ENCODE measurements at regions not wholly inside any gene's neighbourhood (a gene's known extent, or its start where the extent isn't known, plus 50 kb on each side); places are given as distances from the start of the nearest gene placed in this dataset.
"Not testable (repeated sequence)": the region's sequence is repeated elsewhere in the genome, so short reads cannot be mapped to it uniquely, and the experiment has no call there.

DNA sequence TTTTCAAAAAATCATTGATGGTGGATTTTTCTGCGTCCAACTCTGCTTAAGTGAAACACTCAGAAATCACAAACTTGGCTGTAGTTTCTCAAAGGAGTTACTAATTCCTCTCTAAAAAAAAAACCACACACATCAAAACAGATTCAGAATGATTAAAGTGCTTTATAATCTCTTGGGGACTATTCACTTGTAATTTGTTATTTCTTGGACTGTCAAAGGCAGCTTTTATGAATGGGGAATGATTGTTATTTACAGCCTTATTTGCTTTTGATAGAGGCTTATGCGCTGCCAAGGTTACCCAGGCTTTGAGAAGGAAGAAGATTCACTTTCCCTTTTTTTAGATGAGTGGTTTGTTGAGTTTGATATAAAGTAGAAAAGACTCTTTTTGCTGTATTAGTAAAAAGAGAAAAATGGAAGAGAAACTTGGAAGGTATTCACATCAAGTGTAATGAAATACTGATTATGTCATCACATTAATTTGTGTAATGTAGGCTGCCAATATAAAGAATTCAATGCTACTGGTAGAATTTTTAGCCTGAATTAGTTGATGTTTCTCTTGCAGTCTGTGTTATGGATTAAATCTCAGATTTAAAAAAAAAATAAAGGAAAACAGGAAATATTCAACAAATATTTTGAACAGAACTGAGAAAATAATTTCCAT is 381.0 kb upstream of the SASH1 start:
- no peak overlapping the region for H3K4me3 ChIP-seq (ENCODE audit: low read depth, low read length)
- DNase-seq (ENCODE audit: low read depth, low spot score), result no peak
- in situ Hi-C loops (cut with HindIII; ENCODE audit: low sequenced_read_pairs), result no loop called here
- TF ChIP-seq, protein P1, sequence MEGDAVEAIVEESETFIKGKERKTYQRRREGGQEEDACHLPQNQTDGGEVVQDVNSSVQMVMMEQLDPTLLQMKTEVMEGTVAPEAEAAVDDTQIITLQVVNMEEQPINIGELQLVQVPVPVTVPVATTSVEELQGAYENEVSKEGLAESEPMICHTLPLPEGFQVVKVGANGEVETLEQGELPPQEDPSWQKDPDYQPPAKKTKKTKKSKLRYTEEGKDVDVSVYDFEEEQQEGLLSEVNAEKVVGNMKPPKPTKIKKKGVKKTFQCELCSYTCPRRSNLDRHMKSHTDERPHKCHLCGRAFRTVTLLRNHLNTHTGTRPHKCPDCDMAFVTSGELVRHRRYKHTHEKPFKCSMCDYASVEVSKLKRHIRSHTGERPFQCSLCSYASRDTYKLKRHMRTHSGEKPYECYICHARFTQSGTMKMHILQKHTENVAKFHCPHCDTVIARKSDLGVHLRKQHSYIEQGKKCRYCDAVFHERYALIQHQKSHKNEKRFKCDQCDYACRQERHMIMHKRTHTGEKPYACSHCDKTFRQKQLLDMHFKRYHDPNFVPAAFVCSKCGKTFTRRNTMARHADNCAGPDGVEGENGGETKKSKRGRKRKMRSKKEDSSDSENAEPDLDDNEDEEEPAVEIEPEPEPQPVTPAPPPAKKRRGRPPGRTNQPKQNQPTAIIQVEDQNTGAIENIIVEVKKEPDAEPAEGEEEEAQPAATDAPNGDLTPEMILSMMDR (IDR thresholded peaks at IDR 0.05; ENCODE audit: low read depth, low read length), result no peak

- DNase-seq (ENCODE audit: low read depth, low spot score); in situ Hi-C loops (cut with HindIII; ENCODE audit: low sequenced_read_pairs); H3K4me3 ChIP-seq (ENCODE audit: low read depth, low read length): not testable (repeated sequence)
Measured at GRCh38 chr6:147965448-147965847, 377.2 kb upstream of the SASH1 start.

DNA sequence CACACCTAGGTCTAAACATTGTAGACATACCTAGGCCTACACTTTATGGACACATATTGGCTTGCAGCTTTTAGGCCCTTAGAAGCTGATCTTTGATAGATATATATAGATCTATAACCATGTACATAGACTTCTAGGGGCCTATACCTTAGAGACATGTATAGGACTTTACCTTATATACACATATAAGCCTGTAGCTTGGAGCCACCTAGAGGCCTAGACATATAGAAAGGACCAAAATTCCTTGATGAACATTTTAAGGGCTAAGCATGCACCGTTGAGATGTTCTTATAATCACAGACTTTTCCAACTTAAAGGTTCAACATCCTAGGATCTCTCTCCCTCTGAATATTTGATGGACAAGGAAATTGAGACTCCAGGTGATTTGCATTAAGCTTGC is 371.7 kb upstream of the SASH1 start:
- DNase-seq (ENCODE audit: low read depth, low spot score), result no peak
- TF ChIP-seq, protein P1 (IDR thresholded peaks at IDR 0.05; ENCODE audit: low read depth, low read length), result no peak
- H3K4me3 ChIP-seq (ENCODE audit: low read depth, low read length), result no peak overlapping the region
- in situ Hi-C loops (cut with HindIII; ENCODE audit: low sequenced_read_pairs), result no loop called here

GRCh38 chr6:147972448-147972847 is 370.2 kb upstream of the SASH1 start:
- in situ Hi-C loops (cut with HindIII; ENCODE audit: low sequenced_read_pairs), result no loop called here
- TF ChIP-seq, protein P1 (IDR thresholded peaks at IDR 0.05; ENCODE audit: low read depth, low read length), result no peak
- H3K4me3 ChIP-seq (ENCODE audit: low read depth, low read length), result no peak overlapping the region
- no peak for DNase-seq (ENCODE audit: low read depth, low spot score)

GRCh38 chr6:147973806-147974205 is 368.8 kb upstream of the SASH1 start:
- no peak for DNase-seq (ENCODE audit: low read depth, low spot score)
- TF ChIP-seq, protein P1 (IDR thresholded peaks at IDR 0.05; ENCODE audit: low read depth, low read length), result no peak
- H3K4me3 ChIP-seq (ENCODE audit: low read depth, low read length), result no peak overlapping the region
- in situ Hi-C loops (cut with HindIII; ENCODE audit: low sequenced_read_pairs), result no loop called here

- peak; percentile 33 for DNase-seq (ENCODE audit: low read depth, low spot score)
- TF ChIP-seq, protein P1 (IDR thresholded peaks at IDR 0.05; ENCODE audit: low read depth, low read length), result no peak
- H3K4me3 ChIP-seq (ENCODE audit: low read depth, low read length), result no peak overlapping the region
- in situ Hi-C loops (cut with HindIII; ENCODE audit: low sequenced_read_pairs), result no loop called here
Measured at GRCh38 chr6:147974376-147974775, 368.3 kb upstream of the SASH1 start.

GRCh38 chr6:147977851-147978465 is 364.7 kb upstream of the SASH1 start:
- H3K4me3 ChIP-seq (ENCODE audit: low read depth, low read length), result no peak overlapping the region
- in situ Hi-C loops (cut with HindIII; ENCODE audit: low sequenced_read_pairs), result no loop called here
- no peak for DNase-seq (ENCODE audit: low read depth, low spot score)
- TF ChIP-seq, protein P1 (IDR thresholded peaks at IDR 0.05; ENCODE audit: low read depth, low read length), result no peak

Measured in astrocyte of the spinal cord (primary cell).